Mesothelial cell of epicardium (in vitro differentiated cells): ENCODE measurements at regions not wholly inside any gene's neighbourhood (a gene's known extent, or its start where the extent isn't known, plus 50 kb on each side); places are given as distances from the start of the nearest gene placed in this dataset.

Experiments used
- DNase-seq, 2 experiments: peaks; one replicate each; pipeline ENCODE4 v3.0.0; 2021; ENCODE audit warnings: low spot score in 2 of 2; ENCODE audit not compliant: unreplicated experiment in 2 of 2
- H3K27ac Mint-ChIP-seq: 2 replicates; pipeline ENCODE4 v1.8.0; 2021; ENCODE audit warnings: mixed read lengths
- H3K27me3 Mint-ChIP-seq: 2 replicates; pipeline ENCODE4 v1.8.0; 2021; ENCODE audit warnings: low read depth, mixed read lengths
- H3K36me3 Mint-ChIP-seq: 2 replicates; pipeline ENCODE4 v1.8.0; 2021; ENCODE audit warnings: mixed read lengths
- H3K4me1 Mint-ChIP-seq: 2 replicates; pipeline ENCODE4 v1.8.0; 2021; ENCODE audit warnings: mixed read lengths
- H3K4me3 Mint-ChIP-seq: 2 replicates; pipeline ENCODE4 v1.8.0; 2021; ENCODE audit warnings: mild to moderate bottlenecking, moderate library complexity, mixed read lengths
- H3K9me3 Mint-ChIP-seq: 2 replicates; pipeline ENCODE4 v1.8.0; 2021; ENCODE audit warnings: mixed read lengths
- CTCF ChIP-seq: fragments of 200-600 bp; sonication (generic); IDR thresholded peaks from one replicate; pipeline ENCODE4 v1.5.0; 2021; ENCODE audit warnings: antibody characterized with exemption; ENCODE audit not compliant: unreplicated experiment

GRCh38 chr3:153110041-153110440 lies 52.0 kb upstream of the RAP2B start:
- no peaks in the 10 kb centered on the region for H3K27me3 Mint-ChIP-seq
- H3K4me1 Mint-ChIP-seq: no peaks in the 10 kb centered on the region
- no peak for TF ChIP-seq CTCF

GRCh38 chr3:153111016-153111415 lies 51.0 kb upstream of the RAP2B start:
- no peaks in the 10 kb centered on the region for H3K27me3 Mint-ChIP-seq
- H3K27ac Mint-ChIP-seq: no peak overlapping the region
- no peak for DNase-seq
- TF ChIP-seq CTCF: no peak
- H3K9me3 Mint-ChIP-seq: no peaks in the 10 kb centered on the region
- no peak overlapping the region for H3K4me3 Mint-ChIP-seq
- H3K36me3 Mint-ChIP-seq: no peaks in the 10 kb centered on the region
- no peaks in the 10 kb centered on the region for H3K4me1 Mint-ChIP-seq

More at GRCh38 chr3:153110041-153110440, 52.0 kb upstream of the RAP2B start:
- Mint-ChIP-seq H3K36me3 (no peaks in the 10 kb centered on the region), H3K9me3 (no peaks in the 10 kb centered on the region), H3K4me3 (no peak overlapping the region), H3K27ac (no peak overlapping the region)
- no peak for DNase-seq
